RWPE1 (cell line): ENCODE measurements at regions not wholly inside any gene's neighbourhood (a gene's known extent, or its start where the extent isn't known, plus 50 kb on each side); places are given as distances from the start of the nearest gene placed in this dataset.

Experiments
- CTCF ChIA-PET: fragments of 350-600 bp; sonication (Branson Sonifier 250); formaldehyde crosslinking; extraction: SDS; loops from one replicate; lab custom pipeline; 2021; lab: Yijun Ruan, JAX
- POLR2A ChIA-PET: fragments of 400-600 bp; formaldehyde crosslinking; extraction: SDS; loops from one replicate; lab custom pipeline; 2020; ENCODE audit warnings: antibody characterized with exemption; ENCODE audit not compliant: low non-redundant PET; lab: Yijun Ruan, JAX
- DNase-seq: peaks from one replicate; pipeline ENCODE4 v3.0.0; 2012; ENCODE audit warnings: low spot score
- H3K27ac ChIP-seq: fragments of 450-650 bp; 2 replicates; pipeline ENCODE4 v1.5.1; 2017
- TF ChIP-seq, protein P1 (sequence below): fragments of 450-650 bp; conservative IDR thresholded peaks from 2 replicates; pipeline ENCODE4 v1.5.1; 2017; ENCODE audit warnings: low read depth, mild to moderate bottlenecking

DNA sequence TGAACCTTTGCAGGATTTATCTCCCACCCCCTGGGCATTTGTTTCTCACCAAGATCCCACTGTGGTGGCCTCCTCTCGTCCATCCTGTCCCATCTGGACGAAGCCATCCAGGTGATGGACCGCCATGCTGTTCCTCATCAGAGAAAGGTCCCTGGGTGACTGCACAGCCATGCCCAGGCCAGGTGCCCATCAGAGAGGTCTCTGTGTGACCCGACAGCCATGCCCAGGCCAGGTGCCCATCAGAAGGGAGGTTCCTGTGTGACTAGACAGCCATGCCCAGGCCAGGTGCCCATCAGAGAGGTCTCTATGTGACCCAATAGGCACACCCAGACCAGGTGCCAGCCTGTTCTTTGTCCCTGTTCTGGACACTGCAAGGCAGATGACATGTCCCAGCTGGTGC lies 360.9 kb upstream of the SALL3 start:
- no peak overlapping the region for H3K27ac ChIP-seq
- TF ChIP-seq, protein P1, sequence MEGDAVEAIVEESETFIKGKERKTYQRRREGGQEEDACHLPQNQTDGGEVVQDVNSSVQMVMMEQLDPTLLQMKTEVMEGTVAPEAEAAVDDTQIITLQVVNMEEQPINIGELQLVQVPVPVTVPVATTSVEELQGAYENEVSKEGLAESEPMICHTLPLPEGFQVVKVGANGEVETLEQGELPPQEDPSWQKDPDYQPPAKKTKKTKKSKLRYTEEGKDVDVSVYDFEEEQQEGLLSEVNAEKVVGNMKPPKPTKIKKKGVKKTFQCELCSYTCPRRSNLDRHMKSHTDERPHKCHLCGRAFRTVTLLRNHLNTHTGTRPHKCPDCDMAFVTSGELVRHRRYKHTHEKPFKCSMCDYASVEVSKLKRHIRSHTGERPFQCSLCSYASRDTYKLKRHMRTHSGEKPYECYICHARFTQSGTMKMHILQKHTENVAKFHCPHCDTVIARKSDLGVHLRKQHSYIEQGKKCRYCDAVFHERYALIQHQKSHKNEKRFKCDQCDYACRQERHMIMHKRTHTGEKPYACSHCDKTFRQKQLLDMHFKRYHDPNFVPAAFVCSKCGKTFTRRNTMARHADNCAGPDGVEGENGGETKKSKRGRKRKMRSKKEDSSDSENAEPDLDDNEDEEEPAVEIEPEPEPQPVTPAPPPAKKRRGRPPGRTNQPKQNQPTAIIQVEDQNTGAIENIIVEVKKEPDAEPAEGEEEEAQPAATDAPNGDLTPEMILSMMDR, result no peak
- ChIA-PET CTCF (no interaction called here), POLR2A (no interaction called here)
- DNase-seq, result no peak

DNA sequence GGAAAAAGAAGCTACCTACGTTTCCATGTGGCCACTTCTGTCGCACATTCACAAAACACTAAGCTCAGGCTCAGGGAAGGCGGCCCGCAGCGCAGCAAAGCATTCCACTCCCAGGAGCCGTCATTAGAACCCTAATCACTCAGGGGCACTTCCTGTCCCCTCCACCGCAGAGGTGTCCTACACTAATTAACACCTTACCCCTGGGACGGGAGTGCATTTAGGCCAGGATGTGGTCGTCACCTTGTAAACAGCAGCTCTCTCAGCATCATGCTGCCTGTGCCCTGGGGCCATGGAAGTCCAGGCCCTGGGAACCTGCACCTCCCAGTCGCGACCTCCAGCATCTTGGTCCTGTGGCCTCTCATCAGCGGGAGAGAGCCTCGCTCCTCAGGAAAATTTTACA lies 359.8 kb upstream of the SALL3 start:
- POLR2A ChIA-PET, result no interaction called here
- DNase-seq, result no peak
- H3K27ac ChIP-seq, result no peak overlapping the region
- TF ChIP-seq, protein P1, result no peak
- CTCF ChIA-PET, result no interaction called here

DNA sequence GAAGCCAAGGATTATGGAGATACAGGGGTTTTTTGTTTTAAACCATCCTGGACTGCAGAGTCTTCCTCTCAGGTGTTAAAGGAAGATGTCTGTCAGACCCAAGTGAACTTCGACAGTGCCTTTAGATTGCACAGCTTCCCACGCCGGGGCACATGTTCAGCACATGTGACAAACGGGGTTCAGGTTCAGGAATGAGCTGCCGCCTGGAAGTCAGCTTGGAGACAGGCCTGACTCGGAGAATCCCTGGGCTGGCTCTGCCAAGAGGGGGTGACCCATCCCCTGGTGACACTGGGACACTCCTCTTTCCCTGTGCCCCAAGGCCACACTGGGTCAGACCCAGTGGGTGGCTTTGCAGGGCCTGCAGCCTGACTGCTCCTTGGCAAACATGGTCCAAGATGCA lies 359.3 kb upstream of the SALL3 start:
- no peak for DNase-seq
- no peak overlapping the region for H3K27ac ChIP-seq
- POLR2A ChIA-PET, result no interaction called here
- TF ChIP-seq, protein P1, result no peak
- CTCF ChIA-PET, result no interaction called here

DNA sequence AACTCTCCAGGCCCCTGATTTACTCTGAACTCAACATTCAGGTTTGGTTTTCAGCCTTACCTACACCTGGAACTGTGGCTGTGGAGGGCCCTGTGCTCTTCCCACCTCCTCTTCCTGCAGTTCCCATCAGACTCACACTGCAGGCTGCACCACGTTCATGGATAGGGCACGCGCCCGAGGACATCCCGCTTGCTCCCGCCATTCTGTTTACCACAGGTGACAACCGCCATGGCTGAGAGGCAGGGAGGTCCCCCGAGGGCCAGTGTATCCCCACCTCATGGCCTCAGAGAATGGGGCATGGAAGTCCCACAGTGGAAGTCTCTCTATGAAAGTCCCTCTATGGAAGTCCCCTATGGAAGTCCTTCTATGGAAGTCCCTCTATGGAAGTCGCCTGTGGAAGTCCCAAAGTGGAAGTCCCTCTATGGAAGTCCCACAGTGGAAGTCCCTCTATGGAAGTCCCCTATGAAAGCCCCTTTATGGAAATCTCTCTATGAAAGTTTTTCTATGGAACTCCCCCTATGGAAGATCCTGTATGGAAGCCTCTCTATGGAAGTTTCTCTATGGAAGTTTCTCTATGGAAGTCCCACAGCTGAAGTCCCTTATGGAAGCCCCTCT lies 358.4 kb upstream of the SALL3 start:
- DNase-seq, result no peak
- TF ChIP-seq, protein P1, result no peak
- ChIA-PET POLR2A (no interaction called here), CTCF (no interaction called here)
- no peak overlapping the region for H3K27ac ChIP-seq

DNA sequence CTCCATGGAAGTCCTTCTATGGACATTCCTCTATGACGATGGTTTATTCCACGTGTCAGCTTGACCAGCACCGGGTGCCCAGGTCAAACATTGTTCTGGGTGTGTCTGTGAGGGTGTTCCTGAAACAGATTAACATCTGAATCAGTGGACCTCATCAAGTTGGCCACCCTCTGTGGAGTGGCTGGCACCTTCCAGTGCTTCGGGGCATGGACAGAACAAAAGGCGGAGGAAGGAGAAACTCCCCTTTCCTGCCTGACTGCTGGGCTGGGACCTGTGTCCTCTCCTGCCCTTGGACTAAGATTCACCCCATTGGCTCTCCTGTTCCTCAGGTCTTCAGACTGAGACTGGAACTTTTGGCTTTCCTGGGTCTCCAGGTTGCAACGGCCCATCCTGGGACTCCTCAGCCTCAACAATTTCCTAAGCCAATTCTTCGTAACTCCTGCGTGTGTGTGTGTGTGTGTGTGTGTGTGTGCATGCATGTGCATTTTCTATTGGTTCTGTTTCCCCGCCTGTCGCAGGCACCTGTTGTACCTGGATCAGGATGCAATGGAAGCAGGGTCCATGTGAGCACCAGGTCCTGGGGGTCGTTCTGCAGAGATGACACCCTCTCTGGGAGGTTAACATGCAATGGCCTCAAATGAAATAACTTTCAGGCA lies 357.2 kb upstream of the SALL3 start:
- no peak for DNase-seq
- ChIA-PET CTCF (no interaction called here), POLR2A (no interaction called here)
- no peak overlapping the region for H3K27ac ChIP-seq
- TF ChIP-seq, protein P1, result no peak

DNA sequence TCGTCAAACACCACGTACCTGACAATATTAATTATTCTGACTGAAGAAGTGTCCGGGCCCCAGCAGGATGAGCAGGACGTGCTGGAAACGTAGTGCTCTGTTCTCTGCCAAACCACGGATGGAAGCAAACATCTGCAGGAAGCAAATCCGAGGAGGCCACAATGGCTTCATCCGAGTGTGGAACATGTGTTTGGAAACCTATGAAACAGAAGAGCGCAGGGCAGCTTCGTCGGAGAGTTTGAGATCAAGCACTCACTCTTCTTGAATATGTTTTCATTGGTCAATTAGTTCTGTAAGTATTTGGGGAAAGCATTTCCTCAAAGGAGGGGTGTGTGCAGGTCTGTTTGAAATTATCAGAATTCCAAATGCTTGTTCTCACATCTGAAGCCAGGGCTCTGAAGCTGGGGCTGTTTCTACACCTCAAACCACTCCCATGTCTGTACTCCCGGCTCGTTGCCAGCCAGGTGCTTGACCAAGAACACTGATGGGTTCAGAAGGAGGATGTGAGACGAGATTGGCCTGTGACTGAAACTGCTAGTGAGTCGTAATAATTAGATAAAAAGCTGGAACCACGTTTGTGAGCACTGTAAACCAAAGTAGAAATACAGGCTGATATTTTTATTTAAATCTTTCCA lies 356.6 kb upstream of the SALL3 start:
- ChIA-PET POLR2A (no interaction called here), CTCF (no interaction called here)
- DNase-seq, result no peak
- H3K27ac ChIP-seq, result no peak overlapping the region
- TF ChIP-seq, protein P1, result no peak
